Stimulated activated CD4-positive, alpha-beta T cell treated with anti-CD3 and anti-CD28 coated beads, Interleukin-15, amount 100 ng/mL, for 48 hours (primary cell): ENCODE measurements at regions not wholly inside any gene's neighbourhood (a gene's known extent, or its start where the extent isn't known, plus 50 kb on each side); places are given as distances from the start of the nearest gene placed in this dataset.
"Not testable (repeated sequence)": the region's sequence is repeated elsewhere in the genome, so short reads cannot be mapped to it uniquely, and the experiment has no call there.

ENCODE experiments used
- DNase-seq, 2 donors: peaks; one replicate each; pipeline ENCODE4 v3.0.0-alpha.2; 2020; ENCODE audit warnings: low read depth in 2 of 2

GRCh38 chr10:43939389-43939938 is 290.8 kb upstream of the ZNF32 start:
- no peak for DNase-seq

GRCh38 chr10:43938810-43939209 is 290.1 kb upstream of the ZNF32 start:
- DNase-seq: no peak

GRCh38 chr10:43931308-43931930 is 282.7 kb upstream of the ZNF32 start:
- DNase-seq: no peak

- no peak for DNase-seq
Measured at GRCh38 chr10:43930777-43931176, 282.1 kb upstream of the ZNF32 start.

GRCh38 chr10:43930243-43930642 is 281.6 kb upstream of the ZNF32 start:
- DNase-seq: no peak

- DNase-seq: no peak
Measured at GRCh38 chr10:43929122-43929521, 280.4 kb upstream of the ZNF32 start.

- DNase-seq: no peak
Measured at GRCh38 chr10:43928425-43928968, 279.8 kb upstream of the ZNF32 start.

- no peak for DNase-seq
Measured at GRCh38 chr10:43926875-43927406, 278.3 kb upstream of the ZNF32 start.

GRCh38 chr10:43926371-43926770 is 277.7 kb upstream of the ZNF32 start:
- no peak for DNase-seq

- DNase-seq: no peak
Measured at GRCh38 chr10:43925793-43926192, 277.1 kb upstream of the ZNF32 start.

GRCh38 chr10:43923328-43923727 is 274.6 kb upstream of the ZNF32 start:
- no peak for DNase-seq

GRCh38 chr10:43922335-43923280 is 273.9 kb upstream of the ZNF32 start:
- no peak for DNase-seq

GRCh38 chr10:43921881-43922280 is 273.2 kb upstream of the ZNF32 start:
- DNase-seq: no peak

- DNase-seq: no peak
Measured at GRCh38 chr10:43921478-43921877, 272.8 kb upstream of the ZNF32 start.

- DNase-seq: not testable (repeated sequence)
Measured at GRCh38 chr10:43920236-43920758, 271.6 kb upstream of the ZNF32 start.

- no peak for DNase-seq
Measured at GRCh38 chr10:43913676-43914235, 265.1 kb upstream of the ZNF32 start.

GRCh38 chr10:43912469-43912868 is 263.8 kb upstream of the ZNF32 start:
- no peak for DNase-seq

- DNase-seq: no peak
Measured at GRCh38 chr10:43906490-43906889, 257.8 kb upstream of the ZNF32 start.

GRCh38 chr10:43905512-43906236 is 257.0 kb upstream of the ZNF32 start:
- DNase-seq: no peak

GRCh38 chr10:43904844-43905243 is 256.2 kb upstream of the ZNF32 start:
- no peak for DNase-seq

GRCh38 chr10:43904301-43904700 is 255.6 kb upstream of the ZNF32 start:
- no peak for DNase-seq
